VCaP (cell line): ENCODE measurements at regions not wholly inside any gene's neighbourhood (a gene's known extent, or its start where the extent isn't known, plus 50 kb on each side); places are given as distances from the start of the nearest gene placed in this dataset.

Source experiments
- H3K27ac ChIP-seq: fragments of 450-650 bp; 2 replicates; pipeline ENCODE4 v1.5.1; 2017
- CTCF ChIP-seq: fragments of 450-650 bp; conservative IDR thresholded peaks from 2 replicates; pipeline ENCODE4 v1.5.1; 2017; ENCODE audit warnings: mild to moderate bottlenecking, moderate library complexity

- H3K27ac ChIP-seq, result peak overlapping the region; percentile 74
- TF ChIP-seq CTCF, result no peak
Observed at GRCh38 chr6:140988780-140989179, 1143.9 kb upstream of the GJE1 start.

DNA sequence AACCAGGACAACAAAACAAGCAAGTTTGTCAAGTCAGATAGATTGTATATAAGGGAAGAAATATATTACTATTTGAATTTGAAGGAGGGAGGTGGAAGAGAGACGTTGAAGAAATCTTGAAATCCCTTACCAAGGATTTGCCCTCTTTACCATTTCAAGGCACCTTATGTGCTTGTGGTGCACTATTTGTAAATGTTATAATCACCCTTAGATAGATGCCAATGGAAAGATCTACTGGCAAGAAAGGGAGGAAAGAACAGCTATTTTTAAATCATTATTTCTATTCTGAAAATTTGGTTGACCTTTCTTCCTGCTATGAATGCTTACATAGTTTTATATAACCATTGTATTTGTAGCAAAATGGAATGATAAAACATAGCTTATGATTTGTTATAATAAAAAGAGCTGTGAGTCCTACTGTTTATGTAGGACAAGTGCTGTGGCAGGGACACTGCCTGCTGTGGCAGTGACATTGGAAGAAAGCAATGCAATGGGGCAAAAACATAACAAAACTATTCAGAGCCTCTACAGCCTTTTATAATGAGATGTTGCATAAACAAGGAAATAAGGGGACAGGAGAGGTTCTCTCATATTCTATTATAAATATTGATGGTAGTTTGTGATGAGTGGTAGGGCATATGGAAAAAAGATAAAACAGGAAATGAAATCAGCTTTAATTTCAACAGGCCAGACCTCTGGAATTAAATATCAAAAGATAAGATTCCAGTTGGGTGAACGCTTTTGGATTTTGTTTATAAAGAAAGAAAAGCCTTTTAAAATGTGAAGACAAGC, 1145.2 kb upstream of the GJE1 start:
- peak overlapping the region; percentile 74 for H3K27ac ChIP-seq
- TF ChIP-seq CTCF, result no peak

- no peak overlapping the region for H3K27ac ChIP-seq
- TF ChIP-seq CTCF, result no peak
Observed at GRCh38 chr6:140985679-140986275, 1146.9 kb upstream of the GJE1 start.

DNA sequence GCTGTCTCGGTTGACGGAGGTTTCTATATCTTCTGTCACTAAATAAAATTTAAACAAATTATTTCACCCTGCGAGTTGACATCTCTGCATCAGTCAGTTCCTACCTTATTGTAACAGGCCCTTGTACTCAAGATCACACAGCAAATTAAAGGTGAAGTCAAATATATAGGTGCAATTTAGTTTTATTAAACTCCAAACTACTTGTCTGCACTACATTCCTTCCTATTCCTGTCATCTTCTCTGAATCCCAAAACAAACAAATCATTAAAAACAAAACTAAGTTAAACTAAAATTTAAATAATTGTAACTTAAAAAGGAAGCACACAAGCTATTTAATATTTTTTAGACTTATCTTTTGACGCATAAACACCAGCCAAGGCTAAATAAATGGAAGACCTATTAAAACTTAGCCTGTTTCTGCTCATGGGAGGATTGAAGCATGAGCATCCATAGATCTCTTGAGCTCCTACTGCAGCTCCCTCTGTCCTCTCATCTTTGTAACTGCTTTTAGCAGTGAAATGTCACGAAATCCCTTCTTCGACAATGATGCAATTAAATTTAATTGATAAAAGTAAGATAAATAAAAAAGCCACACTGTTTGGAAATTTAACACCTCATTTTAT, 1152.3 kb upstream of the GJE1 start:
- no peak overlapping the region for H3K27ac ChIP-seq
- no peak for TF ChIP-seq CTCF

DNA sequence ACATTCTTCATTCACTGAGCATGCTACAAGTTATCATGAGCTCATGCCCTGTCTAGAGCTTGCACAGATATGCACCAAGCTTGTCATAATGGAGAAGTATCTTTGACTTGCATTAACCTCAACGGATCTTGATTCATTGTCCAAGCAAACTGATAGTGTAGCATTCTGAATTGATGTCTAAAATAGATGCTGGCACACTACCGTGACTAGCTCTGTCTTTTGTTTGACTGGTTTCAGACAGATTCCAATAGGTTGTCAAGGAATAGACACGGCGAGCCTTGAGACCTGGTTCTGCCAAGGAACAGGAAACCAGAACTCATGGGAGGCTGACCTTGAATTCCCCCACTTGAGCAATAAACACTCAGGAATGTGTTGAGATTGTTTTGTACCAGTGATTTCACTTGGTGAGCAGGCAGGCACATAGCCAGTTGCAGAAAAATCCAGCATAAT, 1153.1 kb upstream of the GJE1 start:
- H3K27ac ChIP-seq, result no peak overlapping the region
- no peak for TF ChIP-seq CTCF

DNA sequence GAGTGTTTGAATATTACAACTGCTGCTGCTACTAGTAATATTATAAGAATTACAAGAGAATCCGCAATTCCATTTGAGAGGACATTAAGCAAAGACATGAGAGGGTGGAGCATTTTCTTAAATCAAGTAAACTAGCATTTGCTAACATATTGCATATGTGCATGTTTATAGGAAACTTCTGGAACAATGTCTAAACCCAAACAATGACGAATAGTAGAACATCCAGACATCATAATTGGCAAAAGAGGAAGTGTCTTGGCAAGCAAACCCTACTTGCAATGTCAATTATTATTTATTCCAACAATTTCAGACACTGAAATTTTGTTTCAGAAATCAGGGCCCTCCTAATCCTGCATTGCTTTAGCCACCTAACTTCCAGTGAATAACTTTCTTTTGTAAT, 1155.3 kb upstream of the GJE1 start:
- TF ChIP-seq CTCF, result no peak
- H3K27ac ChIP-seq, result no peak overlapping the region

GRCh38 chr6:140976806-140977205, 1155.9 kb upstream of the GJE1 start:
- TF ChIP-seq CTCF, result no peak
- H3K27ac ChIP-seq, result no peak overlapping the region
